ENCODE measurements at regions not wholly inside any gene's neighbourhood (a gene's known extent, or its start where the extent isn't known, plus 50 kb on each side); places are given as distances from the start of the nearest gene placed in this dataset.

GRCh38 chr7:81852701-81853100 lies 82.9 kb upstream of the HGF start:
- TF ChIP-seq EZH2phosphoT487 (IDR thresholded peaks at IDR 0.05; ENCODE audit: insufficient read depth, low read depth) (no peak), EZH2 (IDR thresholded peaks at IDR 0.05; ENCODE audit: insufficient read depth, poor library complexity, severe bottlenecking) (no peak)
